Astrocyte (in vitro differentiated cells and primary cell): ENCODE measurements at regions not wholly inside any gene's neighbourhood (a gene's known extent, or its start where the extent isn't known, plus 50 kb on each side); places are given as distances from the start of the nearest gene placed in this dataset.

ENCODE experiments used
- EZH2 ChIP-seq: IDR thresholded peaks from 2 replicates; pipeline ENCODE4 v1.6.1; 2012; ENCODE audit warnings: mild to moderate bottlenecking, low read length, inconsistent platforms; ENCODE audit not compliant: insufficient read depth
- TF ChIP-seq, protein P1 (sequence below): IDR thresholded peaks from 2 replicates; pipeline ENCODE4 v1.5.1; 2011; ENCODE audit warnings: low read depth, mild to moderate bottlenecking, inconsistent platforms, low read length, moderate library complexity; ENCODE audit not compliant: insufficient read depth

GRCh38 chr17:77875881-77876509, 82.5 kb upstream of the TNRC6C start:
- TF ChIP-seq, protein P1, sequence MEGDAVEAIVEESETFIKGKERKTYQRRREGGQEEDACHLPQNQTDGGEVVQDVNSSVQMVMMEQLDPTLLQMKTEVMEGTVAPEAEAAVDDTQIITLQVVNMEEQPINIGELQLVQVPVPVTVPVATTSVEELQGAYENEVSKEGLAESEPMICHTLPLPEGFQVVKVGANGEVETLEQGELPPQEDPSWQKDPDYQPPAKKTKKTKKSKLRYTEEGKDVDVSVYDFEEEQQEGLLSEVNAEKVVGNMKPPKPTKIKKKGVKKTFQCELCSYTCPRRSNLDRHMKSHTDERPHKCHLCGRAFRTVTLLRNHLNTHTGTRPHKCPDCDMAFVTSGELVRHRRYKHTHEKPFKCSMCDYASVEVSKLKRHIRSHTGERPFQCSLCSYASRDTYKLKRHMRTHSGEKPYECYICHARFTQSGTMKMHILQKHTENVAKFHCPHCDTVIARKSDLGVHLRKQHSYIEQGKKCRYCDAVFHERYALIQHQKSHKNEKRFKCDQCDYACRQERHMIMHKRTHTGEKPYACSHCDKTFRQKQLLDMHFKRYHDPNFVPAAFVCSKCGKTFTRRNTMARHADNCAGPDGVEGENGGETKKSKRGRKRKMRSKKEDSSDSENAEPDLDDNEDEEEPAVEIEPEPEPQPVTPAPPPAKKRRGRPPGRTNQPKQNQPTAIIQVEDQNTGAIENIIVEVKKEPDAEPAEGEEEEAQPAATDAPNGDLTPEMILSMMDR, result no peak
- TF ChIP-seq EZH2, result no peak
